GM12878 (cell line): ENCODE measurements at regions not wholly inside any gene's neighbourhood (a gene's known extent, or its start where the extent isn't known, plus 50 kb on each side); places are given as distances from the start of the nearest gene placed in this dataset.

Source experiments
- ATAC-seq: fragments of 200-7000 bp; cut with Tn5 transposase; 3 replicates; pipeline ENCODE4 v1.9.1; 2020; ENCODE audit warnings: mild to moderate bottlenecking, moderate library complexity
- BruUV-seq: library from RNA; stranded (reverse); fragments of 400-500 nt; replicated peaks from 2 replicates; lab custom pipeline; 2021; lab: Mats Ljungman, UMichigan
- CTCF ChIA-PET: fragments of 300-600 bp; sonication (Branson Sonifier 250); formaldehyde crosslinking; extraction: SDS; loops from one replicate; lab custom pipeline; 2021; ENCODE audit warnings: inconsistent platforms; lab: Yijun Ruan, JAX
- POLR2A ChIA-PET: fragments of 350-600 bp; formaldehyde crosslinking; extraction: SDS; loops from one replicate; lab custom pipeline; 2021; ENCODE audit warnings: inconsistent platforms; lab: Charles Lee
- RAD21 ChIA-PET: fragments of 300-600 bp; sonication (Branson Sonifier 250); formaldehyde crosslinking; loops from one replicate; lab custom pipeline; 2023; ENCODE audit warnings: antibody characterized with exemption; ENCODE audit not compliant: unreplicated experiment; lab: Charles Lee
- SMC1A ChIA-PET: fragments of 300-600 bp; sonication (Branson Sonifier 250); formaldehyde crosslinking; loops from one replicate; lab custom pipeline; 2023; ENCODE audit not compliant: unreplicated experiment, uncharacterized antibody; lab: Charles Lee
- DNase-seq: peaks from one replicate; pipeline ENCODE4 v3.0.0-alpha.2; 2011; ENCODE audit warnings: low read depth, low spot score
- FAIRE-seq: peaks from 3 replicates; lab custom pipeline; 2011; peaks lifted over from hg19 to GRCh38; lab: Jason Lieb, UNC
- H2AFZ ChIP-seq: 2 replicates; pipeline ENCODE4 v1.6.0; 2011; ENCODE audit warnings: low read depth, low read length, control low read depth; ENCODE audit not compliant: control insufficient read depth
- H3K27ac ChIP-seq: 2 replicates; pipeline ENCODE4 v1.5.1; 2011; ENCODE audit warnings: control low read depth; ENCODE audit not compliant: control insufficient read depth, insufficient read depth
- H3K27me3 ChIP-seq, 2 experiments: replicated peaks in 1 of 2; 2 replicates each; pipeline versions ENCODE4 v1.6.0 to v1.6.1; 2011; ENCODE audit warnings: low read length in 1 of 2; ENCODE audit not compliant: control insufficient read depth in 2 of 2, insufficient read depth in 2 of 2
- H3K36me3 ChIP-seq, 2 experiments: 2 replicates each; pipeline ENCODE4 v1.5.1; 2011; ENCODE audit warnings: low read length in 1 of 2; ENCODE audit not compliant: control insufficient read depth in 2 of 2, insufficient read depth in 2 of 2
- H3K4me1 ChIP-seq: 2 replicates; pipeline ENCODE4 v1.6.1; 2011; ENCODE audit warnings: mild to moderate bottlenecking, low read length, moderate library complexity, mixed read lengths; ENCODE audit not compliant: control insufficient read depth, insufficient read depth
- H3K4me2 ChIP-seq: 2 replicates; pipeline ENCODE4 v1.6.0; 2011; ENCODE audit warnings: control low read depth; ENCODE audit not compliant: control insufficient read depth, insufficient read depth
- H3K4me3 ChIP-seq: fragments of 200-600 bp; sonication (generic); 2 replicates; pipeline ENCODE4 v1.5.1; 2016
- H3K79me2 ChIP-seq: 2 replicates; pipeline ENCODE4 v1.6.0; 2011; ENCODE audit warnings: low read length; ENCODE audit not compliant: control insufficient read depth, insufficient read depth
- H3K9ac ChIP-seq: 2 replicates; pipeline ENCODE4 v1.8.0; 2011; ENCODE audit warnings: low read length, control low read depth, mixed read lengths; ENCODE audit not compliant: control insufficient read depth, insufficient read depth
- H3K9me3 ChIP-seq: replicated peaks from 3 replicates; pipeline ENCODE4 v1.5.1; 2011; ENCODE audit warnings: mild to moderate bottlenecking, low read length; ENCODE audit not compliant: control insufficient read depth, insufficient read depth
- H4K20me1 ChIP-seq: 2 replicates; pipeline ENCODE4 v1.6.0; 2011; ENCODE audit not compliant: control insufficient read depth, insufficient read depth
- BMI1 ChIP-seq: fragments of 450-650 bp; IDR thresholded peaks from 2 replicates; pipeline ENCODE4 v1.6.1; 2016; ENCODE audit warnings: mild to moderate bottlenecking, moderate library complexity, borderline replicate concordance
- EZH2 ChIP-seq: IDR thresholded peaks from 2 replicates; pipeline ENCODE4 v1.6.1; 2012; ENCODE audit warnings: low read depth, mild to moderate bottlenecking, control low read depth, inconsistent platforms, low read length, borderline replicate concordance; ENCODE audit not compliant: control insufficient read depth
- HDAC2 ChIP-seq: fragments of 200-600 bp; sonication (generic); IDR thresholded peaks from 2 replicates; pipeline ENCODE4 v1.6.1; 2017
- JUNB ChIP-seq: IDR thresholded peaks from 2 replicates; pipeline ENCODE4 v1.6.1; 2016; ENCODE audit warnings: antibody characterized with exemption, mild to moderate bottlenecking
- LARP7 ChIP-seq: fragments of 450-650 bp; IDR thresholded peaks from 2 replicates; pipeline ENCODE4 v1.6.1; 2017; ENCODE audit warnings: mild to moderate bottlenecking
- PML ChIP-seq: IDR thresholded peaks from 2 replicates; pipeline ENCODE4 v1.6.1; 2012; ENCODE audit warnings: low read length, inconsistent platforms
- RAD21 ChIP-seq: IDR thresholded peaks from 2 replicates; pipeline ENCODE4 v1.6.1; 2011; ENCODE audit warnings: mild to moderate bottlenecking, low read depth, low read length, moderate library complexity; ENCODE audit not compliant: insufficient read depth
- RUNX3 ChIP-seq: IDR thresholded peaks from 2 replicates; pipeline ENCODE4 v1.6.1; 2012; ENCODE audit warnings: low read length, inconsistent platforms
- SMAD1 ChIP-seq: fragments of 450-650 bp; IDR thresholded peaks from 2 replicates; pipeline ENCODE4 v1.6.1; 2018; ENCODE audit warnings: mild to moderate bottlenecking, low read depth; ENCODE audit not compliant: partially characterized antibody
- SMARCA5 ChIP-seq: fragments of 450-650 bp; IDR thresholded peaks from 2 replicates; pipeline ENCODE4 v1.6.1; 2017; ENCODE audit warnings: mild to moderate bottlenecking
- SPI1 ChIP-seq: IDR thresholded peaks from 2 replicates; pipeline ENCODE4 v1.6.1; 2011; ENCODE audit warnings: low read depth, mild to moderate bottlenecking, low read length, moderate library complexity, borderline replicate concordance; ENCODE audit not compliant: insufficient read depth
- SUPT20H ChIP-seq: IDR thresholded peaks from 2 replicates; pipeline ENCODE4 v1.6.1; 2011; ENCODE audit warnings: low read depth, mild to moderate bottlenecking, low read length, moderate library complexity, borderline replicate concordance; ENCODE audit not compliant: control insufficient read depth
- TCF12 ChIP-seq: IDR thresholded peaks from 2 replicates; pipeline ENCODE4 v1.6.1; 2011; ENCODE audit warnings: low read depth, mild to moderate bottlenecking, low read length
- TCF3 ChIP-seq: IDR thresholded peaks from 2 replicates; pipeline ENCODE4 v1.6.1; 2012; ENCODE audit warnings: low read depth, mild to moderate bottlenecking, low read length, borderline replicate concordance; ENCODE audit not compliant: insufficient read depth
- TCF7 ChIP-seq: IDR thresholded peaks from 2 replicates; pipeline ENCODE4 v1.6.1; 2014; ENCODE audit warnings: antibody characterized with exemption, borderline replicate concordance
- ZNF622 ChIP-seq: fragments of 450-650 bp; IDR thresholded peaks from 2 replicates; pipeline ENCODE4 v1.6.1; 2017; ENCODE audit warnings: mild to moderate bottlenecking, inconsistent platforms
- whole genome bisulfite sequencing: methylation state at CpG from one replicate; pipeline ENCODE4 v1.1.6; 2016; ENCODE audit warnings: low lambda C conversion rate; ENCODE audit not compliant: insufficient replicate concordance, insufficient coverage; ENCODE audit errors: missing lambda C conversion rate; 5-methylcytosine and 5-hydroxymethylcytosine counted together
- in situ Hi-C: fragments of 300-500 bp; cut with MboI; formaldehyde crosslinking; loops from 9 replicates; pipeline ENCODE4 v1.14.3; 2018; ENCODE audit warnings: mixed read lengths
- intact Hi-C: fragments of 100-400 bp; cut with micrococcal nuclease; formaldehyde crosslinking; loops from one replicate; pipeline ENCODE4 v1.14.2; 2022; ENCODE audit not compliant: unreplicated experiment
- TF ChIP-seq, protein P1 (sequence below): fragments of 450-650 bp; formaldehyde crosslinking; IDR thresholded peaks from 2 replicates; pipeline ENCODE4 v1.5.0; 2022; ENCODE audit warnings: mild to moderate bottlenecking, missing genetic modification characterization
- TF ChIP-seq, protein P2 (sequence below): fragments of 450-650 bp; IDR thresholded peaks from 2 replicates; pipeline ENCODE4 v1.6.1; 2017; ENCODE audit warnings: antibody characterized with exemption, mild to moderate bottlenecking, moderate library complexity

DNA sequence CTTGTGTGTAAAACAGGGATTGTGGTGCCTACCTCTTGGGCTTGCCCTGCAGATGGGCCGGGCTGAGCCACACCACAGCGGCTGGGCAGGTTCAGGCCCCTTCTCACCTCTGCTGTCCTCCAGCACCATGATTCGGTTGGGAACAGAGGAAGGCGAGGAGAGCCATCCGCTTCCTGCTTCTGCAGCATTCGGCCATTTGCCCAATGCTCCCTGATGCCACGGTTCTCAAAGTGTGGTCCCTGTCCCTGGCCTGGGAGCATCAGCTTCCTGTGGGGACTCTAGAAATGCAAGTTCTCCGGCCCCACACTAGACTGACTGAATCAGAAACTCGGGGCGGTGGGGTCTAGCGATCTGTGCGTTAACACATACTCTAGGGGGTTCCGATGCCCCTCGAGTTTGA is 65.1 kb downstream of the RRM2 start:
- H4K20me1 ChIP-seq, result no peaks in the 10 kb centered on the region
- no TSS peak for BruUV-seq
- H3K27ac ChIP-seq, result no peak overlapping the region
- FAIRE-seq (no peak), DNase-seq (no peak), ATAC-seq (no peak)
- TF ChIP-seq RUNX3 (no peak), TCF12 (no peak), SUPT20H (no peak), TCF7 (no peak), BMI1 (no peak), PML (no peak), JUNB (no peak), EZH2 (no peak), SMAD1 (no peak), HDAC2 (no peak), LARP7 (no peak), SMARCA5 (no peak), SPI1 (no peak), ZNF622 (no peak), TCF3 (no peak), RAD21 (no peak)
- TF ChIP-seq, protein P1, sequence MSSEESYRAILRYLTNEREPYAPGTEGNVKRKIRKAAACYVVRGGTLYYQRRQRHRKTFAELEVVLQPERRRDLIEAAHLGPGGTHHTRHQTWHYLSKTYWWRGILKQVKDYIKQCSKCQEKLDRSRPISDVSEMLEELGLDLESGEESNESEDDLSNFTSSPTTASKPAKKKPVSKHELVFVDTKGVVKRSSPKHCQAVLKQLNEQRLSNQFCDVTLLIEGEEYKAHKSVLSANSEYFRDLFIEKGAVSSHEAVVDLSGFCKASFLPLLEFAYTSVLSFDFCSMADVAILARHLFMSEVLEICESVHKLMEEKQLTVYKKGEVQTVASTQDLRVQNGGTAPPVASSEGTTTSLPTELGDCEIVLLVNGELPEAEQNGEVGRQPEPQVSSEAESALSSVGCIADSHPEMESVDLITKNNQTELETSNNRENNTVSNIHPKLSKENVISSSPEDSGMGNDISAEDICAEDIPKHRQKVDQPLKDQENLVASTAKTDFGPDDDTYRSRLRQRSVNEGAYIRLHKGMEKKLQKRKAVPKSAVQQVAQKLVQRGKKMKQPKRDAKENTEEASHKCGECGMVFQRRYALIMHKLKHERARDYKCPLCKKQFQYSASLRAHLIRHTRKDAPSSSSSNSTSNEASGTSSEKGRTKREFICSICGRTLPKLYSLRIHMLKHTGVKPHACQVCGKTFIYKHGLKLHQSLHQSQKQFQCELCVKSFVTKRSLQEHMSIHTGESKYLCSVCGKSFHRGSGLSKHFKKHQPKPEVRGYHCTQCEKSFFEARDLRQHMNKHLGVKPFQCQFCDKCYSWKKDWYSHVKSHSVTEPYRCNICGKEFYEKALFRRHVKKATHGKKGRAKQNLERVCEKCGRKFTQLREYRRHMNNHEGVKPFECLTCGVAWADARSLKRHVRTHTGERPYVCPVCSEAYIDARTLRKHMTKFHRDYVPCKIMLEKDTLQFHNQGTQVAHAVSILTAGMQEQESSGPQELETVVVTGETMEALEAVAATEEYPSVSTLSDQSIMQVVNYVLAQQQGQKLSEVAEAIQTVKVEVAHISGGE (CRISPR knock-in tag), result no peak
- TF ChIP-seq, protein P2, sequence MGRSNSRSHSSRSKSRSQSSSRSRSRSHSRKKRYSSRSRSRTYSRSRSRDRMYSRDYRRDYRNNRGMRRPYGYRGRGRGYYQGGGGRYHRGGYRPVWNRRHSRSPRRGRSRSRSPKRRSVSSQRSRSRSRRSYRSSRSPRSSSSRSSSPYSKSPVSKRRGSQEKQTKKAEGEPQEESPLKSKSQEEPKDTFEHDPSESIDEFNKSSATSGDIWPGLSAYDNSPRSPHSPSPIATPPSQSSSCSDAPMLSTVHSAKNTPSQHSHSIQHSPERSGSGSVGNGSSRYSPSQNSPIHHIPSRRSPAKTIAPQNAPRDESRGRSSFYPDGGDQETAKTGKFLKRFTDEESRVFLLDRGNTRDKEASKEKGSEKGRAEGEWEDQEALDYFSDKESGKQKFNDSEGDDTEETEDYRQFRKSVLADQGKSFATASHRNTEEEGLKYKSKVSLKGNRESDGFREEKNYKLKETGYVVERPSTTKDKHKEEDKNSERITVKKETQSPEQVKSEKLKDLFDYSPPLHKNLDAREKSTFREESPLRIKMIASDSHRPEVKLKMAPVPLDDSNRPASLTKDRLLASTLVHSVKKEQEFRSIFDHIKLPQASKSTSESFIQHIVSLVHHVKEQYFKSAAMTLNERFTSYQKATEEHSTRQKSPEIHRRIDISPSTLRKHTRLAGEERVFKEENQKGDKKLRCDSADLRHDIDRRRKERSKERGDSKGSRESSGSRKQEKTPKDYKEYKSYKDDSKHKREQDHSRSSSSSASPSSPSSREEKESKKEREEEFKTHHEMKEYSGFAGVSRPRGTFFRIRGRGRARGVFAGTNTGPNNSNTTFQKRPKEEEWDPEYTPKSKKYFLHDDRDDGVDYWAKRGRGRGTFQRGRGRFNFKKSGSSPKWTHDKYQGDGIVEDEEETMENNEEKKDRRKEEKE, result no peak
- peaks cover 0 to 9% of the 10 kb centered on the region in 2 experiments; a peak in 2 of 4 replicates for H3K36me3 ChIP-seq
- no peaks in the 10 kb centered on the region for H3K27me3 ChIP-seq
- SMC1A ChIA-PET, result no interaction called here
- no peak overlapping the region for H2AFZ ChIP-seq
- CTCF ChIA-PET, result no interaction called here
- intact Hi-C loops (no loop called here), in situ Hi-C loops (no loop called here)
- no peak overlapping the region for H3K4me2 ChIP-seq
- H3K79me2 ChIP-seq, result no peaks in the 10 kb centered on the region
- no peak overlapping the region for H3K4me3 ChIP-seq
- H3K9ac ChIP-seq, result no peak overlapping the region
- POLR2A ChIA-PET, result no interaction called here
- H3K9me3 ChIP-seq, result no peaks in the 10 kb centered on the region
- RAD21 ChIA-PET, result no interaction called here
- no peaks in the 10 kb centered on the region for H3K4me1 ChIP-seq
- 73% methylated on average over 14 of the region's 14 CpGs for WGBS
